ENCODE measurements at regions not wholly inside any gene's neighbourhood (a gene's known extent, or its start where the extent isn't known, plus 50 kb on each side); places are given as distances from the start of the nearest gene placed in this dataset.

- no peaks in the 10 kb centered on the region for H3K27me3 ChIP-seq (ENCODE audit: control insufficient read depth, insufficient read depth, low read length)
- CTCF ChIA-PET = no interaction called here
- H3K4me3 ChIP-seq (ENCODE audit: low read depth, low read length) = no peak overlapping the region
- no peak for TF ChIP-seq CTCF (IDR thresholded peaks at IDR 0.05; ENCODE audit: low read depth, low read length)
- peaks cover 6% of the 10 kb centered on the region; the same call in 1 of the 2 replicates for H3K9me3 ChIP-seq (ENCODE audit: control insufficient read depth, insufficient read depth, low read length)
- POLR2A ChIA-PET = no interaction called here
- DNase-seq (ENCODE audit: low read depth, low spot score) = no peak
- H3K27ac ChIP-seq (ENCODE audit: low read depth, low read length) = no peak overlapping the region
Observed at GRCh38 chr6:91266156-91266555, 679.3 kb upstream of the MAP3K7 start.

GRCh38 chr6:91243436-91243835 is 656.6 kb upstream of the MAP3K7 start:
- ChIA-PET POLR2A (no interaction called here), CTCF (no interaction called here)
- Histone ChIP-seq H3K4me3 (ENCODE audit: low read depth, low read length) (no peak overlapping the region), H3K9me3 (ENCODE audit: control insufficient read depth, insufficient read depth, low read length) (no peaks in the 10 kb centered on the region), H3K27me3 (ENCODE audit: control insufficient read depth, insufficient read depth, low read length) (no peaks in the 10 kb centered on the region), H3K27ac (ENCODE audit: low read depth, low read length) (no peak overlapping the region)
- no peak for TF ChIP-seq CTCF (IDR thresholded peaks at IDR 0.05; ENCODE audit: low read depth, low read length)
- DNase-seq (ENCODE audit: low read depth, low spot score) = no peak

DNA sequence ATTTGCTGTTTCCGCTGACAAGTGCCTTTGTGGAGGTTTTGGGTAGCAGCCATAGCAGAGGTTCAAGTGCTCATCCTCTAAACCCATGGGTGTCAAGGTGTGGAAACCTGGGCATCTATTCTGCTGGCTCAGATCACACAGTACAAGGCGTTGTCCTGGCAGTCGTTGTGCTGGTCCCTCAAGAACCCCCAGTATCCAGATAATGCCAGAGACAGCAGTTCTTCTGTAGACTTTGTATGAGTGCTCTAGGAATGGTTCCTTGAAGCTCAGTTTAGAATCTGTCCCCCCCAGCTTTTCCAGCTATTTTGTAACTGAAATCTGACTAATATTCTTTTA is 655.7 kb upstream of the MAP3K7 start:
- TF ChIP-seq CTCF (IDR thresholded peaks at IDR 0.05; ENCODE audit: low read depth, low read length) = no peak
- H3K27ac ChIP-seq (ENCODE audit: low read depth, low read length) = no peak overlapping the region
- no peaks in the 10 kb centered on the region for H3K27me3 ChIP-seq (ENCODE audit: control insufficient read depth, insufficient read depth, low read length)
- no peak for DNase-seq (ENCODE audit: low read depth, low spot score)
- CTCF ChIA-PET = no interaction called here
- POLR2A ChIA-PET = no interaction called here
- no peak overlapping the region for H3K4me3 ChIP-seq (ENCODE audit: low read depth, low read length)
- H3K9me3 ChIP-seq (ENCODE audit: control insufficient read depth, insufficient read depth, low read length) = no peaks in the 10 kb centered on the region

DNA sequence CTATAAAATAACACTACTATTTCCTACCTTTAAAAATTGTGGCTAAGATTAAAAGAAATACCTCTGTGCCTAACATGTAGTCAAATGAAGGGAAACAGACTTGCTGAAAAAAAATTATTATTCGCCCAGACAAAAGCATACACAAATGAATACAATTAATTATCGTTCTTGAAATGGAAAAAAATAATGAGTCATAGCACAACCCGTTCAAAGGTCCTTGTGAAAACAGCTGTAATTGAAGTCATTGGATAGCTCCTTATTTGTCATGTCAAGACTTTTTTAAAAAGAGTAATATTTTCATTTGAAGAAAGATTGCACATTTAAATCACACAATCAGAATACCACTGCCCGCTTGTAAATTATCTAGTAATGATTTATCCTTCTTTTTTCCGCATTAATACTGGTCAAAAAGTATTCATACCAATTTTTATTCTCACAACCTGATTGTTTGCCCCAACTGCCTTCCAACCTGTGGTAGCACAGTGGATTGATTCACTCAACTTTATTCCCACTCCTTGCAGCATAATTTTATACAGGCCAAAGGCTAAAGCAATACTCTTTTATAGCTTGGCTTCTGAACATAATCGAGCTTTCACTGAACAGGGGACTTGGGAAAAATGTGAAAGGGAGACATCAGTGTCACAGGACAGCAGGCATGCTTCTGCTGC is 655.2 kb upstream of the MAP3K7 start:
- DNase-seq (ENCODE audit: low read depth, low spot score) = no peak
- no peak for TF ChIP-seq CTCF (IDR thresholded peaks at IDR 0.05; ENCODE audit: low read depth, low read length)
- no peaks in the 10 kb centered on the region for H3K27me3 ChIP-seq (ENCODE audit: control insufficient read depth, insufficient read depth, low read length)
- H3K4me3 ChIP-seq (ENCODE audit: low read depth, low read length) = no peak overlapping the region
- no peak overlapping the region for H3K27ac ChIP-seq (ENCODE audit: low read depth, low read length)
- H3K9me3 ChIP-seq (ENCODE audit: control insufficient read depth, insufficient read depth, low read length) = no peaks in the 10 kb centered on the region
- CTCF ChIA-PET = no interaction called here
- POLR2A ChIA-PET = no interaction called here

DNA sequence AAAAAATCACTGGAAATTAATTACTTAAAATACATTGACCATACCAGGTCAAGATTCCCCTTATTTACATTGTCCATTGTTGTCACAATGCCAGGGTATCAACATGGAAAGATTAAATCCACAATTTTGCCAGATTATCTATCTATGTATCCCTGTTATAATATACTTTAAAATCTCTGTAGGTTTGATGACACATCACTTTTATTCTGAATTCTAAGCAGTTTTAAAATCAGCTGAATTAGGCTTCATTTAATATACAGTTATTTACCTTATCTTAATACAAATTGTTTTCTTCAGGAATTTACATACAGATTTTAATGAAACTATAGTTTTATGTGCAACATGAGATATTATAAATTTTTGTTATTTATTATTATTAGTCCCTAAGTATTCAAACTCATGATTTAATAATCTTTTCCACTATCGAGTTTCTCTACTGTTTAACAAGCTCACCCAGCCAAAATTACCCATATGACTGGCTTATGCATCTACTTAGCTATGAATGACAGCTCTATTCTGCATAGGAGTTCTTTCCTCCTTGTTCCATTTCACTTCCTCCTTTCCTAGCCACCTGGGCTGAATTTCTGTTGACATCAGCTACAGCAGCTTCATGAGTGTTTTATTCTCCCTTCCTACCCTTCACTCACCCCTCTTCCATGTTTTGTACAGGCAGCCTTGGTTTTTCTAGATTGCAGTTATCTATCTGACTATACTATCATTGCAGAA is 654.2 kb upstream of the MAP3K7 start:
- no peak for TF ChIP-seq CTCF (IDR thresholded peaks at IDR 0.05; ENCODE audit: low read depth, low read length)
- POLR2A ChIA-PET = no interaction called here
- DNase-seq (ENCODE audit: low read depth, low spot score) = no peak
- Histone ChIP-seq H3K4me3 (ENCODE audit: low read depth, low read length) (no peak overlapping the region), H3K27me3 (ENCODE audit: control insufficient read depth, insufficient read depth, low read length) (no peaks in the 10 kb centered on the region), H3K27ac (ENCODE audit: low read depth, low read length) (no peak overlapping the region), H3K9me3 (ENCODE audit: control insufficient read depth, insufficient read depth, low read length) (no peaks in the 10 kb centered on the region)
- CTCF ChIA-PET = no interaction called here

Data from AG04450 (cell line).